HG03039 (cell line): ENCODE measurements at regions not wholly inside any gene's neighbourhood (a gene's known extent, or its start where the extent isn't known, plus 50 kb on each side); places are given as distances from the start of the nearest gene placed in this dataset.
"Not testable (repeated sequence)": the region's sequence is repeated elsewhere in the genome, so short reads cannot be mapped to it uniquely, and the experiment has no call there.

Source experiments
- ATAC-seq: cut with Tn5 transposase; IDR thresholded peaks from one replicate; pipeline ENCODE4 v1.9.1; 2021; ENCODE audit warnings: mild to moderate bottlenecking, moderate library complexity; ENCODE audit not compliant: unreplicated experiment

GRCh38 chr5:101091902-101092301, 188.8 kb upstream of the ST8SIA4 start:
- ATAC-seq = no peak

GRCh38 chr5:101084353-101084752, 181.3 kb upstream of the ST8SIA4 start:
- no peak for ATAC-seq

DNA sequence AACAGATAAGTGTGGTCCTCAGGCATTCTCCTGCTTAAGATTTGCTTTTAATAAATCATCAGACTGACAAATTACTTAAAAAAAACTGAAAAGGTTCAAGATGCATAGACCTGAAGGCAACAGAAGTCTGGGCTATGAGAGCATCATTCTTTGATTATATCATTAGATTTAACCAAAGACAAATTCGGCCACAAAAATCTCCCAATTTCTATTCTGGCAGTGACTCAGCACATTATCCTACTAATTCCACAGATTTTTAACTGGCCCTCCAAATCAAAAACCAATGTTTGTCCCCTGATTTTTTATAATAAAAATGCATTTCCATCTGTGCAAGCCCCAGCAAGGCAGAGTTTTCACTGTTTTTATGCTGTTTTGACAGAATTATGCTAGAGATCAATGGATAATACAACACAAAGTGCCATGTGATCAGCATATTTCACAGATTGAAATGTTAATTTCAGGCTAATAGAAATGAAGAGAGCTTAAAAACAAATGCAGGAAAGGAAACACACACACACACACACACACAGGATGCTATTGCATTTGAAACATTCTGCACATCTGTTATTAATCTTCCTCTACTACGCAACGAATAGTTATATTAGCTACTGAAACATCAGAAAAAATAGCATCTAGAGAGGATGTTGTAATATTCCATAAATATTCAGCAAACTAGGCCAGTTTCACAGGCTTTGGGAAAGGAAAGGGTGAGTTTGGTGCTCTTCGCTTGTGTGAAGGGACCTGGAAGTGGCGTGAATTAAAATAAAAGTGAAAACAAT, 177.6 kb upstream of the ST8SIA4 start:
- no peak for ATAC-seq

GRCh38 chr5:101068298-101068697, 165.2 kb upstream of the ST8SIA4 start:
- no peak for ATAC-seq

DNA sequence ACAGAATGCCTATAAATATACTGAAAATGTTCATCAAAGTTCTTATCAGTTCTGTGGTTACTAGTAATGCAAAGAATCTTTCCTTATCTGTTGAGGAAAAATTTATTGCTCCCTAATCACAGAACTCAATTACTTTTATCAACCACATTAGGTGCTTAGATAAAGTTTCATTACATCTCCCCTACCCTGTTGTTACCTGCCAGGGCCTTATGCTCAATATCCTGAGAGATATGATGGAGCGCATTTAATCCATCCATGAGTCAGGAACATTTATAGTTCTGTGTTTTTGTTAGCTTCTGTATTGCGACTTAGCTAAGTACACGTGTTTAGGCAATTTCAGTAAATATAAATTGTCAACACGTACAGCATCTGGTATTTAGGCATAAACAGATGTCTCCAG, 164.3 kb upstream of the ST8SIA4 start:
- ATAC-seq = no peak

- ATAC-seq = no peak
These were observed 159.8 kb upstream of the ST8SIA4 start for GRCh38 chr5:101062902-101063301.

DNA sequence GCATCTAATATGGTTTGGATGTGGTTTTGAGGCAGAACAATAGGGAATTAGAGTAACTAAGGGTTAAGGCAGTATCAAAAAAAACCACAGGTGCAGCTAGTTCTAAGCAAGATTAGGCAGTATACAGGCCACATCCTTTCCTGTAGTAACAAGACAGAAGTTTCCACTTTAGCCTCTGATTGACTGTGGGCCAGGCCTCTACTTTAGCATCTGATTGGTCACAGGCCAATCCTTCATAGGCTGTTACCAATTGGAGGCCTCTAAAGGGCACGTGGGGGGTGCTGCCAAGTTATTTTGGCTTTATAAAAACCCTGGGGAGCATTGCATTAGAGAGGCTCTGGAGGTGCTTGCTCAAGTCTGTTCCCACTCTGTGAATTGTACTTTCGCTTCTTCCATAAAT, 144.1 kb upstream of the ST8SIA4 start:
- ATAC-seq = no peak

- no peak for ATAC-seq
These were observed 142.6 kb upstream of the ST8SIA4 start for GRCh38 chr5:101045689-101046088.

DNA sequence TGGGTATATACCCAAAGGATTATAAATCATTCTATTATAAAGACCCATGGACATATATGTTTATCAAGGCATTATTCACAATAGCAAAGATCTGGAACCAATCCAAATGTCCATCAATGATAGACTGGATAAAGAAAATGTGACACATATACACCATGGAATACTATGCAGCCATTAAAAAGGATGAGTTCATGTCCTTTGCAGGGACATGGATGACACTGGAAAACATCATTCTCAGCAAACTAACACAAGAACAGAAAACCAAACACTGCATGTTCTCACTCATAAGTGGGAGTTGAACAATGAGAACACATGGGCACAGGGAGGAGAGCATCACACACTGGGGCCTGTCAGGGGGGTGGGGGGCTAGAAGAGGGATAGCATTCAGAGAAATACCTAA, 136.9 kb upstream of the ST8SIA4 start:
- ATAC-seq = not testable (repeated sequence)

DNA sequence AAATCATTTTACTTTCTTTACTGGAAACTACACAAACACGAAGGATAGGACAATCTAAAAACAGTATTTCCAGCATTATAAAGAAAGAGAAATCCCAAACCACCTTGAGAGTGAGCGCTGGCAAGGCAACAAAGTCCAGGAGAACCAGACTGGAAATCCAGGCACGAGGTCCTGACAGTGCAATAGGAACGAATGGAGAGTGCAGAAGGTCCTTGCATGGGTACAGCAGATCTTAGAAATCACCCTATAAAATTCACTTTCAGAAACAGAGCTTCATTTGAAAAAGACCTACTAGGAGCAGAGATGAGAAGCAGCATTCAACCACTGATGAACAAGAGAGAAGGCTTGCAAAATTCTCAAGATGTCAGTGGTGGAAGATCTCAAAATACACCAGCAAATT, 133.7 kb upstream of the ST8SIA4 start:
- no peak for ATAC-seq

- ATAC-seq = no peak
These were observed 132.3 kb upstream of the ST8SIA4 start for GRCh38 chr5:101035425-101035824.

- no peak for ATAC-seq
These were observed 121.2 kb upstream of the ST8SIA4 start for GRCh38 chr5:101024299-101024698.

GRCh38 chr5:101018299-101018698, 115.2 kb upstream of the ST8SIA4 start:
- no peak for ATAC-seq

GRCh38 chr5:101012880-101013279, 109.8 kb upstream of the ST8SIA4 start:
- no peak for ATAC-seq

- ATAC-seq = peak; percentile 91
These were observed 106.9 kb upstream of the ST8SIA4 start for GRCh38 chr5:101009758-101010519.

DNA sequence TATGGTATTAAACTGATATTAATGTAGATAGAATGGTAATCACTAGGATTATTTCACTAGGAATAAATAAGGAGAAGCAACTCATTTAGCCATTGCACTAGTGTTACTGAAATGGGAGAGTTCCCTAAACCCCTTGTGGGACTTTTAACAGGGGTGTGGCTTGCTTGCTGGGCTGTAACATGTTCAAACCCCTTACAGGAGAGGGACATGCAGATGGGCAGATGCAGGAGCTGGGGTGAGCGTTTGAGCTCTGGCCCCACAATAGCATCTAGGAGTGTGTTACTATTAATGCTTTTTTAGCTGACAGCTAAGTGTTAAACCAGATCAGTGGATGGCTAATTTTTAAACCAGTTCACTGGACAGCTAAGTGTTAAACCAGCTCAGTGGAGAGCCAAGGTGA, 89.3 kb upstream of the ST8SIA4 start:
- no peak for ATAC-seq

- ATAC-seq = not testable (repeated sequence)
These were observed 80.5 kb upstream of the ST8SIA4 start for GRCh38 chr5:100983601-100984000.

- no peak for ATAC-seq
These were observed 71.0 kb upstream of the ST8SIA4 start for GRCh38 chr5:100974082-100974481.

DNA sequence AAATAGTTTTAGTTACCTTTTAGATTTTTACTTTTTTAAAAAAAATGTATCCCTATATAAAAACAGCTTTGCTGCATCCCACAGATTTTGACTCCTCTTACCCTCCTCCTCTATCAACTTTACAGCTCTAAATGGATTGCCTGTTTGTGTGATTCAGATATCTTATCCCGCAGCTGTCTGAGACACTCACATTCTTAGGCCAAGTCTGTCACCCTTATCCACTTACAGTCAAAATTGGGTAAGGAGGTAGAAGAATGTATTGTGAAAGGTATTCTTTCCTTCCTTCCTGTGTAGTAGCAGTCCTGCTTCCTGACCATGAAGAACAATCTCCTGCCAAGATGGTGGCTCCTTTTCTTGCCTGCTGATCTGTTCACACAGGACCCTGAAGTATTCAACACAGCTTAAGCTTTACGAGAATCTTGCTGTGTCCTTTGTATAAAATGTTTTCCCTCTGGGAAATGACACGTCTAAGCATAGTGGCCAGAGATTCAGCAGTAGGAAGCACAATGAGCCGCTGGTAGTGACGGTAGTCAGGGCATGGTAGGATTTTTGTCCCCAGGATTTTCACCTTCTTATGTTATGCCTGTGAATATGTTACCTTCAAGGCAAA, 67.7 kb upstream of the ST8SIA4 start:
- ATAC-seq = no peak

DNA sequence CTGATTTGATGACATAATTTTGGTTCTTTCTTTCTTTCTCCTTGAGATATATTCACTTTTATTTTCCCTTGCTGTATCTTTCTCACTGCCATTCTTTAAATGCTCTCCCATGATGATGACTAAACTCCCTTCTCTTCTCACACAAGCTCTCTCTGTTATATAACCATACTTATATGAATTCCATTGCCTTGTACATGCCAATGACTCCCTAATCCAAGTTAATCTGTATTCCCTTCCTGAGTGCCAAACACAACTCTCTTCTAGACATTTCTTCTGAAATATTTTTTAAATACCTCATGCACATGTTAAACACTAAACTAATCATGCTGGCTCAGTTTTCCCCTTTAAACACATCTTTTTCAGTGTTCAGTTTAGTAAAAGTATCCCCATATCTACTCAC, 62.2 kb upstream of the ST8SIA4 start:
- no peak for ATAC-seq
